Liver (tissue), 8 donors: ENCODE measurements at regions not wholly inside any gene's neighbourhood (a gene's known extent, or its start where the extent isn't known, plus 50 kb on each side); places are given as distances from the start of the nearest gene placed in this dataset.

Source experiments
- DNase-seq: peaks from one replicate; pipeline ENCODE4 v3.0.0-alpha.2; 2017; ENCODE audit warnings: low spot score
- H3K27ac ChIP-seq, 2 donors: one replicate each; pipeline ENCODE4 v1.7.0; 2013; ENCODE audit warnings: inconsistent platforms in 2 of 2, low read length in 2 of 2, control low read depth in 1 of 2, low read depth in 1 of 2, mild to moderate bottlenecking in 1 of 2
- H3K27me3 ChIP-seq, 4 donors: one replicate each; pipeline versions ENCODE4 v1.6.1 to v1.7.0; 2013; ENCODE audit warnings: low read length in 3 of 4, inconsistent platforms in 1 of 4, mild to moderate bottlenecking in 1 of 4, moderate library complexity in 1 of 4; ENCODE audit not compliant: control insufficient read depth in 4 of 4, insufficient read depth in 4 of 4
- H3K36me3 ChIP-seq, 4 donors: one replicate each; pipeline versions ENCODE4 v1.6.1 to v1.7.0; 2013; ENCODE audit warnings: low read length in 3 of 4, mild to moderate bottlenecking in 3 of 4, low read depth in 1 of 4, moderate library complexity in 1 of 4; ENCODE audit not compliant: control insufficient read depth in 4 of 4, insufficient read depth in 3 of 4
- H3K4me1 ChIP-seq, 4 donors: one replicate each; pipeline versions ENCODE4 v1.6.1 to v1.7.0; 2013; ENCODE audit warnings: low read length in 3 of 4, mild to moderate bottlenecking in 3 of 4, moderate library complexity in 1 of 4; ENCODE audit not compliant: control insufficient read depth in 4 of 4, insufficient read depth in 4 of 4
- H3K4me3 ChIP-seq, 3 donors: one replicate each; pipeline versions ENCODE4 v1.6.1 to v1.7.0; 2013; ENCODE audit warnings: low read length in 3 of 3, control low read depth in 1 of 3, low read depth in 1 of 3, mild to moderate bottlenecking in 1 of 3
- H3K9ac ChIP-seq, 2 donors: one replicate each; pipeline ENCODE4 v1.7.0; 2013; ENCODE audit warnings: low read length in 2 of 2, mild to moderate bottlenecking in 2 of 2, moderate library complexity in 2 of 2, control low read depth in 1 of 2, low read depth in 1 of 2
- H3K9me3 ChIP-seq, 4 donors: one replicate each; pipeline versions ENCODE4 v1.6.1 to v1.7.0; 2013; ENCODE audit warnings: low read length in 3 of 4; ENCODE audit not compliant: control insufficient read depth in 4 of 4
- EGR1 ChIP-seq, 2 donors: IDR thresholded peaks; 2 replicates each; pipeline ENCODE4 v1.6.1; 2016 to 2018; ENCODE audit warnings: antibody characterized with exemption in 2 of 2, low read depth in 2 of 2
- FOXA1 ChIP-seq: IDR thresholded peaks from 2 replicates; pipeline ENCODE4 v1.6.1; 2016; ENCODE audit warnings: antibody characterized with exemption
- FOXA2 ChIP-seq: IDR thresholded peaks from 2 replicates; pipeline ENCODE4 v1.6.1; 2016; ENCODE audit warnings: antibody characterized with exemption
- GABPA ChIP-seq, 2 donors: IDR thresholded peaks in 1 of 2; conservative IDR thresholded peaks in 1 of 2; 2 replicates each; pipeline ENCODE4 v1.6.1; 2016; ENCODE audit warnings: antibody characterized with exemption in 2 of 2, mild to moderate bottlenecking in 1 of 2, moderate library complexity in 1 of 2
- HNF4A ChIP-seq, 2 donors: conservative IDR thresholded peaks; 2 replicates each; pipeline ENCODE4 v1.6.1; 2016; ENCODE audit warnings: antibody characterized with exemption in 2 of 2, mild to moderate bottlenecking in 2 of 2
- HNF4G ChIP-seq: IDR thresholded peaks from 2 replicates; pipeline ENCODE4 v1.6.1; 2016; ENCODE audit warnings: antibody characterized with exemption
- JUND ChIP-seq, 2 donors: IDR thresholded peaks; 2 replicates each; pipeline ENCODE4 v1.6.1; 2016; ENCODE audit warnings: antibody characterized with exemption in 2 of 2
- NR2F2 ChIP-seq: IDR thresholded peaks from 2 replicates; pipeline ENCODE4 v1.6.1; 2016; ENCODE audit warnings: antibody characterized with exemption
- RAD21 ChIP-seq, 2 donors: IDR thresholded peaks; 2 replicates each; pipeline ENCODE4 v1.6.1; 2016; ENCODE audit warnings: antibody characterized with exemption in 2 of 2, mild to moderate bottlenecking in 2 of 2
- RXRA ChIP-seq, 2 donors: IDR thresholded peaks; 2 replicates each; pipeline ENCODE4 v1.6.1; 2017 to 2018; ENCODE audit warnings: antibody characterized with exemption in 2 of 2, mild to moderate bottlenecking in 1 of 2
- SP1 ChIP-seq: IDR thresholded peaks from 2 replicates; pipeline ENCODE4 v1.6.1; 2018; ENCODE audit warnings: antibody characterized with exemption, mild to moderate bottlenecking
- TAF1 ChIP-seq: conservative IDR thresholded peaks from 2 replicates; pipeline ENCODE4 v1.6.1; 2016; ENCODE audit warnings: antibody characterized with exemption, mild to moderate bottlenecking
- YY1 ChIP-seq: IDR thresholded peaks from 2 replicates; pipeline ENCODE4 v1.6.1; 2016; ENCODE audit warnings: antibody characterized with exemption, mild to moderate bottlenecking
- WGBS: extraction: QIAGEN DNeasy Blood & Tissue Kit; methylation state at CpG from one replicate; pipeline ENCODE4 v1.1.7; 2013; 5-methylcytosine and 5-hydroxymethylcytosine counted together
- TF ChIP-seq, protein P1 (sequence below): IDR thresholded peaks from 2 replicates; pipeline ENCODE4 v1.6.1; 2016; ENCODE audit warnings: antibody characterized with exemption
- TF ChIP-seq, protein P2 (sequence below): IDR thresholded peaks from 2 replicates; pipeline ENCODE4 v1.6.1; 2016; ENCODE audit warnings: antibody characterized with exemption
- TF ChIP-seq, protein P3 (sequence below): fragments of 150-350 bp; IDR thresholded peaks from 2 replicates; pipeline ENCODE4 v1.5.1; 2017; ENCODE audit warnings: improper control_type of control experiment, low read depth, low read length; ENCODE audit not compliant: missing input control
- donor health status: healthy.
- donor health status: healthy.
- donor health status: healthy.
- donor health status: healthy.
- donor health status: healthy.

DNA sequence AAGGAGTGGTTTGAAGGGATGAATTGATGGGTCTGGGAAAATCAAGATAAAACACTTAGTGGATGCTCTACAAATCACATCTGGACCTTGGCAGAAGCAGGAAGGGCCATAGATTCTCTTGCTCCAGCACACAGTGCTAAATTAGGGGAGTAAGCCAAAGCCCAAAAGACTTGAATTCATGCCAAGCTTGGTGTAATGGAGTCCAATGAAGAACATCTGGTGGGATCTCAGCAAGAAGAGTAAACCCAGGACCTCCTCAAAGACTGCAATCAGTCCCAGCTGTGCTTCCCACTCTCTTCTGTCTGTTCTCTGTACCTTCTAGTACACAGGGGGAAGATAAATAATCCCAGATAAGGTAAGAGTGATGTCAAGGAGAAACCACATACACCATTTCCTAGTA is 683.4 kb downstream of the RNF144B start:
- Histone ChIP-seq H3K4me1 (no peaks in the 10 kb centered on the region), H3K27ac (no peak overlapping the region), H3K36me3 (no peaks in the 10 kb centered on the region), H3K27me3 (no peaks in the 10 kb centered on the region), H3K9me3 (peaks cover 1 to 7% (median 3%) of the 10 kb centered on the region in 4 donors), H3K4me3 (no peak overlapping the region), H3K9ac (no peak overlapping the region)
- no peak for DNase-seq
- no peak for TF ChIP-seq GABPA (IDR thresholded peaks at IDR 0.05 in 1 of 2, conservative IDR thresholded peaks at IDR 0.05 in 1 of 2)
- no peak for TF ChIP-seq SP1
- no peak for TF ChIP-seq RAD21 (IDR thresholded peaks at IDR 0.05)
- TF ChIP-seq, protein P1, sequence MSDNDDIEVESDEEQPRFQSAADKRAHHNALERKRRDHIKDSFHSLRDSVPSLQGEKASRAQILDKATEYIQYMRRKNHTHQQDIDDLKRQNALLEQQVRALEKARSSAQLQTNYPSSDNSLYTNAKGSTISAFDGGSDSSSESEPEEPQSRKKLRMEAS, result no peak
- TF ChIP-seq, protein P2, sequence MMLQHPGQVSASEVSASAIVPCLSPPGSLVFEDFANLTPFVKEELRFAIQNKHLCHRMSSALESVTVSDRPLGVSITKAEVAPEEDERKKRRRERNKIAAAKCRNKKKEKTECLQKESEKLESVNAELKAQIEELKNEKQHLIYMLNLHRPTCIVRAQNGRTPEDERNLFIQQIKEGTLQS, result no peak
- TF ChIP-seq TAF1, result no peak
- no peak for TF ChIP-seq NR2F2
- TF ChIP-seq, protein P3, sequence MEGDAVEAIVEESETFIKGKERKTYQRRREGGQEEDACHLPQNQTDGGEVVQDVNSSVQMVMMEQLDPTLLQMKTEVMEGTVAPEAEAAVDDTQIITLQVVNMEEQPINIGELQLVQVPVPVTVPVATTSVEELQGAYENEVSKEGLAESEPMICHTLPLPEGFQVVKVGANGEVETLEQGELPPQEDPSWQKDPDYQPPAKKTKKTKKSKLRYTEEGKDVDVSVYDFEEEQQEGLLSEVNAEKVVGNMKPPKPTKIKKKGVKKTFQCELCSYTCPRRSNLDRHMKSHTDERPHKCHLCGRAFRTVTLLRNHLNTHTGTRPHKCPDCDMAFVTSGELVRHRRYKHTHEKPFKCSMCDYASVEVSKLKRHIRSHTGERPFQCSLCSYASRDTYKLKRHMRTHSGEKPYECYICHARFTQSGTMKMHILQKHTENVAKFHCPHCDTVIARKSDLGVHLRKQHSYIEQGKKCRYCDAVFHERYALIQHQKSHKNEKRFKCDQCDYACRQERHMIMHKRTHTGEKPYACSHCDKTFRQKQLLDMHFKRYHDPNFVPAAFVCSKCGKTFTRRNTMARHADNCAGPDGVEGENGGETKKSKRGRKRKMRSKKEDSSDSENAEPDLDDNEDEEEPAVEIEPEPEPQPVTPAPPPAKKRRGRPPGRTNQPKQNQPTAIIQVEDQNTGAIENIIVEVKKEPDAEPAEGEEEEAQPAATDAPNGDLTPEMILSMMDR, result no peak
- TF ChIP-seq RXRA (IDR thresholded peaks at IDR 0.05), result no peak
- no peak for TF ChIP-seq FOXA1
- TF ChIP-seq FOXA2, result no peak
- no peak for TF ChIP-seq HNF4A (conservative IDR thresholded peaks at IDR 0.05)
- TF ChIP-seq JUND (IDR thresholded peaks at IDR 0.05), result no peak
- no peak for TF ChIP-seq HNF4G
- TF ChIP-seq EGR1 (IDR thresholded peaks at IDR 0.05; ENCODE audit: low read depth in 2 of 2), result no peak
- no peak for TF ChIP-seq YY1

DNA sequence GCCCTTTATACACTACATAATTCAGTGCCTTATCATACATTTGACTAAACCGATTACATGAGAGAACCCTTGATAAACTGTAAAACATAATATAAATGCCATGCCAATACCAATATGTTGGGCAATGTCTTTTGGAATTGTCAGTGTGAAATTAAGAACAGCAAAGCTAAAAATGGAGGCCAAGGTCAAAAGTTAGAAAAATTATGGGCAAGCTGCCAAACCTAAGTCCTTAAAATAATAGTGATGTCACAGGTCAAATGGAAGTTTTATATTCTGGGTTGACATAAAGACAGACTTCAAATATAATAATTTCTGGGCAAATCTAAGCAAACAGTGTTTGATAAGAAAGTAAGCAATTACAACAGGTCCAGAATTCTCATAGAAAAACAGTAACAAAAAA is 696.7 kb downstream of the RNF144B start:
- H3K9me3 ChIP-seq, result no peaks in the 10 kb centered on the region
- WGBS, result 34% methylated on average over 1 of the region's 1 CpG
- no peaks in the 10 kb centered on the region for H3K36me3 ChIP-seq
- no peaks in the 10 kb centered on the region for H3K27me3 ChIP-seq
- H3K4me1 ChIP-seq, result no peaks in the 10 kb centered on the region
- H3K4me3 ChIP-seq, result no peak overlapping the region
- no peak overlapping the region for H3K9ac ChIP-seq
- no peak overlapping the region for H3K27ac ChIP-seq
- no peak for DNase-seq
- TF ChIP-seq HNF4G, result no peak
- no peak for TF ChIP-seq TAF1
- TF ChIP-seq SP1, result no peak
- no peak for TF ChIP-seq EGR1 (IDR thresholded peaks at IDR 0.05; ENCODE audit: low read depth in 2 of 2)
- TF ChIP-seq, protein P1, result no peak
- TF ChIP-seq RXRA (IDR thresholded peaks at IDR 0.05), result no peak
- no peak for TF ChIP-seq YY1
- TF ChIP-seq RAD21 (IDR thresholded peaks at IDR 0.05), result no peak
- no peak for TF ChIP-seq GABPA (IDR thresholded peaks at IDR 0.05 in 1 of 2, conservative IDR thresholded peaks at IDR 0.05 in 1 of 2)
- TF ChIP-seq NR2F2, result no peak
- TF ChIP-seq HNF4A (conservative IDR thresholded peaks at IDR 0.05), result no peak
- TF ChIP-seq, protein P3, result no peak
- TF ChIP-seq, protein P2, result no peak
- TF ChIP-seq FOXA1, result no peak
